Thyroid gland (tissue), 4 donors: ENCODE measurements at regions not wholly inside any gene's neighbourhood (a gene's known extent, or its start where the extent isn't known, plus 50 kb on each side); places are given as distances from the start of the nearest gene placed in this dataset.

Source experiments
- DNase-seq, 2 donors: peaks; one replicate each; pipeline ENCODE4 v3.0.0-alpha.2; 2019
- H3K27ac ChIP-seq, 3 donors: fragments of 200-600 bp; sonication (generic); 1 replicate in 2 of 3; 2 replicates in 1 of 3; pipeline ENCODE4 v1.5.1; 2016 to 2019; ENCODE audit warnings: mild to moderate bottlenecking in 1 of 3, moderate library complexity in 1 of 3
- H3K27me3 ChIP-seq: fragments of 200-600 bp; sonication (generic); one replicate; pipeline ENCODE4 v1.5.1; 2019
- H3K36me3 ChIP-seq, 2 donors: fragments of 200-600 bp; sonication (generic); one replicate each; pipeline ENCODE4 v1.5.1; 2016 to 2019
- H3K4me1 ChIP-seq, 2 donors: fragments of 200-600 bp; sonication (generic); one replicate each; pipeline ENCODE4 v1.5.1; 2017 to 2019
- H3K4me3 ChIP-seq, 3 donors: fragments of 200-600 bp; sonication (generic); replicated peaks in 1 of 3; 1 replicate in 2 of 3; 2 replicates in 1 of 3; pipeline ENCODE4 v1.5.1; 2016; ENCODE audit warnings: mild to moderate bottlenecking in 1 of 3
- H3K9me3 ChIP-seq: fragments of 200-600 bp; sonication (generic); one replicate; pipeline ENCODE4 v1.5.1; 2017
- POLR2A ChIP-seq, 2 donors: fragments of 450-650 bp; IDR thresholded peaks; one replicate each; pipeline ENCODE4 v1.6.1; 2017; ENCODE audit warnings: antibody characterized with exemption in 2 of 2, mild to moderate bottlenecking in 2 of 2, moderate library complexity in 1 of 2
- WGBS, 2 donors: methylation state at CpG; one replicate each; pipeline ENCODE4 v1.1.5; 2017; 5-methylcytosine and 5-hydroxymethylcytosine counted together
- intact Hi-C: fragments of 100-400 bp; cut with DNase I; formaldehyde crosslinking; loops from one replicate; pipeline ENCODE4 v1.15.1; 2023
- TF ChIP-seq, protein P1 (sequence below), 6 experiments: fragments of 200-600 bp in 3 of 6; fragments of 450-650 bp in 3 of 6; sonication (generic) in 3 of 6; IDR thresholded peaks; one replicate each; pipeline ENCODE4 v1.5.1; 2016 to 2019; ENCODE audit warnings: antibody characterized with exemption in 6 of 6, mild to moderate bottlenecking in 2 of 6, inconsistent platforms in 1 of 6, moderate library complexity in 1 of 6

DNA sequence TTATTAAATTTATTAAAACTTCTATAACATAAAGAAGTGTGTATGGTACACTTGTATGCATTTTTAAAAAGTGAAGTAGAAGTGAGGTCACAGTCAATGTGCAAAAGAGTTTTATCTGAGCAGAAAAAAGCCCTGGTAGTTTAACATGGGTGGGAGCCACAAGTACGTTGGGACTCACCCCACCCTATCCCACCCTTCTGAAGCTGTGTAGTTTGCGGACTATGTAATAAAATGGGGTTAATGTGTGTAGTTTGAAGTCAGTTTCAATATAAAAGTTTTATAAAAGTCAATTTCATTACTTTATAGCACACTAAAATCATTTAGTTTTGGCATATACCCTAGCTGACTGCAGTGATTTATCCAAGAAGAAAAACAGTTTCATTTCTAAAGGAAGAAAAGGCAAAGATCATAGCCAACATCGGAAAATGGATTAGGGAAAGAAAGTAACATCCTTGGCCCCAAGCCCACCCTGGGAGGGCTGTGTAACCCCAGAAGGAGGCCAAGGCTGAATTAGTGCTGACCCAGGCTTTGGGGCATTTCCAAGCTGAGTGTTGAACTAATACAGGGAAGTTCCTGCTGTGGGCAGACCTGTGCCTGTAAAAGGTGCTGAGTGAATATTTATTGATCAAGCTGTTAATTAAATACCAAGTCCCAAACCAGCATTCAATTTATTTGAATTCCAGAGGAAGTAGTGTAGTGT, 398.6 kb upstream of the ADAMTSL1 start:
- Histone ChIP-seq H3K36me3 (no peaks in the 10 kb centered on the region), H3K4me3 (no peak overlapping the region), H3K27ac (no peak overlapping the region), H3K4me1 (no peaks in the 10 kb centered on the region), H3K27me3 (no peaks in the 10 kb centered on the region), H3K9me3 (no peaks in the 10 kb centered on the region)
- intact Hi-C loops, result no loop called here
- DNase-seq, result no peak
- 57 to 76% methylated on average over 3 of the region's 3 CpGs for WGBS, 2 donors
- TF ChIP-seq POLR2A (IDR thresholded peaks at IDR 0.05), result no peak
- TF ChIP-seq, protein P1, sequence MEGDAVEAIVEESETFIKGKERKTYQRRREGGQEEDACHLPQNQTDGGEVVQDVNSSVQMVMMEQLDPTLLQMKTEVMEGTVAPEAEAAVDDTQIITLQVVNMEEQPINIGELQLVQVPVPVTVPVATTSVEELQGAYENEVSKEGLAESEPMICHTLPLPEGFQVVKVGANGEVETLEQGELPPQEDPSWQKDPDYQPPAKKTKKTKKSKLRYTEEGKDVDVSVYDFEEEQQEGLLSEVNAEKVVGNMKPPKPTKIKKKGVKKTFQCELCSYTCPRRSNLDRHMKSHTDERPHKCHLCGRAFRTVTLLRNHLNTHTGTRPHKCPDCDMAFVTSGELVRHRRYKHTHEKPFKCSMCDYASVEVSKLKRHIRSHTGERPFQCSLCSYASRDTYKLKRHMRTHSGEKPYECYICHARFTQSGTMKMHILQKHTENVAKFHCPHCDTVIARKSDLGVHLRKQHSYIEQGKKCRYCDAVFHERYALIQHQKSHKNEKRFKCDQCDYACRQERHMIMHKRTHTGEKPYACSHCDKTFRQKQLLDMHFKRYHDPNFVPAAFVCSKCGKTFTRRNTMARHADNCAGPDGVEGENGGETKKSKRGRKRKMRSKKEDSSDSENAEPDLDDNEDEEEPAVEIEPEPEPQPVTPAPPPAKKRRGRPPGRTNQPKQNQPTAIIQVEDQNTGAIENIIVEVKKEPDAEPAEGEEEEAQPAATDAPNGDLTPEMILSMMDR (IDR thresholded peaks at IDR 0.05), result no peak

DNA sequence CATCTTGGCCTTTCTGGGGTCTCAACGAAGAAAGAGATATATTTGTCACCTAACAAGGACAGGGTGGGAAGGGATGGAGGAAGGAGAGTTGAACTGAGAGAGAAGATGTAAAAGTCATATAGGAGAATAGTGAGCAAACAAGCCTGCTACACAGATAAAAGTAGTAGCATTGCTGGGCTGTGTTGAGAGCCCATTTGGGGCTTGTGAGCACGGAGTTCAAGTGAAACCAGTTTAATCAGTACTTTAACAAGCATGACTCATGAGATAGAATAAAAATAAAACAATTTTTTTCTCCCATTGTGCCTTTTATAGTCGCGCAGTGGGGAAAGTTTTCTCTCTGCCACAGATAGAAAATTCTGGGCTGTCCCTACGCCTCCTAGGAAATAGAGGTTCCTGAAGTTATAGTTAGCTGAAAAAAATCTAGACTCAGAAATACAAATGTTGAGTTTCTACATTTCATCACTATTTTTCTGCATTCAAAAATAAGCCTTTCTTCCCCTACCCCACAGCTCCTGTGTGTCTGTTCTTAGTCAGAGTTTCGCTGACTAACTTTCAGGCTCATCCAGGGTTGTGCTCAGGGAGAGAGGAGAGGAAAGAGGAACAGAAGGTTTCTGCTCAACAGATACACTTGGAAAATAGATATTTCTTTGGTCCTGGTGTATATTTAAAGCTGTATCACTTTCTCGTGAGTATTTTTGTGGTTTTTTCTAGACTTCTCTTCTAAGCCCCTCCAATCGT, 395.8 kb upstream of the ADAMTSL1 start:
- 87 to 89% methylated on average over 8 of the region's 8 CpGs for whole genome bisulfite sequencing, 2 donors
- no peaks in the 10 kb centered on the region for H3K4me1 ChIP-seq
- intact Hi-C loops, result no loop called here

DNA sequence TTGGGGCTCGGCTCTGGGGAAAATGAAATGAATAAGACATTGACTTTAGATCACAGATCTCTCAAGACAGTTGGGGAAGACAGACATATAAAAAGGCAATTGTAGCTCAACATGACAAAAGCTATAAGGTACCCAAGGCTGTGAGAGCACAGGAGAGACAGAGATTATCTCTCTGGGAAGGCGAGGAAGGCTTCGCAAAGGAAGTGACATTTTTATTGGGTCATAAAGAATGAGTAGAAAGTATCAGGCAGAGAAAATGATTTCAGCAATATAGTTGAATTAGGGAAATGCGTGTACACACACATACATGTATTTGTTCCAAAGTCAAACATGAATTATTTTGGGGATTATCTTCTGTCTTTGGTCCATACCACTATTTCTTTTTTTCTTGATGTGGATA, 381.8 kb upstream of the ADAMTSL1 start:
- intact Hi-C loops, result no loop called here
- 90 to 92% methylated on average over 4 of the region's 4 CpGs for WGBS, 2 donors
- Histone ChIP-seq H3K4me3 (no peak overlapping the region), H3K27me3 (no peaks in the 10 kb centered on the region), H3K9me3 (no peaks in the 10 kb centered on the region), H3K36me3 (no peaks in the 10 kb centered on the region), H3K27ac (no peak overlapping the region), H3K4me1 (no peaks in the 10 kb centered on the region)
- no peak for TF ChIP-seq POLR2A (IDR thresholded peaks at IDR 0.05)
- TF ChIP-seq, protein P1 (IDR thresholded peaks at IDR 0.05), result no peak
- no peak for DNase-seq

More for the DNA sequence above, 395.8 kb upstream of the ADAMTSL1 start:
- TF ChIP-seq, protein P1 (IDR thresholded peaks at IDR 0.05), result no peak
- no peak for TF ChIP-seq POLR2A (IDR thresholded peaks at IDR 0.05)
- H3K27me3 ChIP-seq, result no peaks in the 10 kb centered on the region
- H3K36me3 ChIP-seq, result no peaks in the 10 kb centered on the region
- no peak overlapping the region for H3K4me3 ChIP-seq
- no peak overlapping the region for H3K27ac ChIP-seq
- DNase-seq, result no peak
- H3K9me3 ChIP-seq, result no peaks in the 10 kb centered on the region

DNA sequence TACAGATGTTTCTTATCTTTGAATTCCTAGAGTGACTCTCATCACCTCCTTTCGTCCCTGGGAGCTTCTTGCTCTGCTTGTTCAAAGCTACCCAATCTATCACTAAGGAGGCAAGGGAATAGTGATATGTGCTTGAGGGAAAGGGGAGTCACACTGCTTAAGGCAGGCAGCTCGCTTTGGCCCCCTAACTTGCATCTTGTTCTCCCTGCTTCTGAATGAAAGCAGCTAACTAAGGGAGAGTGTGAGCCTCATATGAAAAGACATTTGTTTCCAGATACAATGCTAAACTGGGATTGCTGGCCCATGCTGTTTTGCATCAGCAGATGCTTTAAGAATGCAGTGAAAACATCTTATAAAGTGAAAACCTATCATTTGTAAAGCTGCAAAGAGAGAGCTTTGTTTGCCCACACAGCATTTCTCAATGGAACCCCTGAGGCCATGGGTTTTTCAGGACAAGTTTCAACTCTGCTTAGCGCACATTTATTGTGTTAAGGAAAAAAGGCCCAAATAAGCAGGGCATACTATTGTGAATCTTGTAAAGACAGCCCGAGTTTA, 367.9 kb upstream of the ADAMTSL1 start:
- 79 to 81% methylated on average over 4 of the region's 4 CpGs for WGBS, 2 donors
- no peak for DNase-seq
- intact Hi-C loops, result no loop called here

More for the DNA sequence above, 367.9 kb upstream of the ADAMTSL1 start:
- TF ChIP-seq, protein P1 (IDR thresholded peaks at IDR 0.05), result no peak
- TF ChIP-seq POLR2A (IDR thresholded peaks at IDR 0.05), result no peak
- H3K4me1 ChIP-seq, result no peaks in the 10 kb centered on the region
- no peak overlapping the region for H3K27ac ChIP-seq
- no peaks in the 10 kb centered on the region for H3K9me3 ChIP-seq
- H3K4me3 ChIP-seq, result no peak overlapping the region
- no peaks in the 10 kb centered on the region for H3K36me3 ChIP-seq
- H3K27me3 ChIP-seq, result no peaks in the 10 kb centered on the region
